Right atrium auricular region (tissue), 2 donors: ENCODE measurements at regions not wholly inside any gene's neighbourhood (a gene's known extent, or its start where the extent isn't known, plus 50 kb on each side); places are given as distances from the start of the nearest gene placed in this dataset.
A peak's percentile ranks its signal among the peaks of the same experiment; 100 is the strongest.

ENCODE experiments used
- DNase-seq: peaks from one replicate; pipeline ENCODE4 v3.0.0-alpha.2; 2019; ENCODE audit warnings: low spot score
- H3K27ac ChIP-seq, 2 donors: fragments of 200-600 bp; sonication (generic); 1 replicate in 1 of 2; 2 replicates in 1 of 2; pipeline ENCODE4 v1.5.1; 2016 to 2019
- H3K27me3 ChIP-seq, 2 donors: fragments of 200-600 bp; sonication (generic); one replicate each; pipeline versions ENCODE4 v1.5.1 to v1.6.0; 2017 to 2019
- H3K36me3 ChIP-seq: fragments of 200-600 bp; sonication (generic); one replicate; pipeline ENCODE4 v1.5.1; 2016
- H3K4me1 ChIP-seq, 2 donors: fragments of 200-600 bp; sonication (generic); one replicate each; pipeline versions ENCODE4 v1.5.1 to v1.6.0; 2017 to 2019
- H3K4me3 ChIP-seq, 2 donors: fragments of 200-600 bp; sonication (generic); 1 replicate in 1 of 2; 2 replicates in 1 of 2; pipeline ENCODE4 v1.5.1; 2017 to 2019; ENCODE audit warnings: mild to moderate bottlenecking in 1 of 2, moderate library complexity in 1 of 2
- H3K9me3 ChIP-seq, 2 donors: fragments of 200-600 bp; sonication (generic); one replicate each; pipeline ENCODE4 v1.5.1; 2019
- TF ChIP-seq, protein P1 (sequence below), 2 donors: fragments of 200-600 bp; sonication (generic); IDR thresholded peaks; one replicate each; pipeline ENCODE4 v1.5.1; 2019; ENCODE audit warnings: antibody characterized with exemption in 2 of 2

DNA sequence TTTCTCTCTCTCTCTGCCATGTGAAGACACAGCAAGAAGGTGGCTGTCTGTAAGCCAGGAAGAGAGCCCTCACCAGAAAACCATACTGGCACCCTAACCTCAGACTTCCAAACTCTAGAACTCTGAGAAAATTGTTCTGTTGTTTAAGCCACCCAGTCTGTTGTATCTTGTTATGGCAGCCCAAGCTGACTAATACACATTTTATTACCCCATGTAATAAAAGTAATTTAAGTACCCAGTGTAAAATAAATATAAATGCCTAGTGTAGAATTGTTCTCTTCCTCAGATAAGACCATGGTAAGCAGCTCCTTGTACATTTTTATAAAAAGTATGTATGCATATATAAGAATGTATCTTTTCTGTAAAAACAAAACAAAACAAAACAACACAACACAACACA is 119.7 kb downstream of the DTL start:
- no peaks in the 10 kb centered on the region for H3K9me3 ChIP-seq
- no peak overlapping the region for H3K4me3 ChIP-seq
- H3K4me1 ChIP-seq = peaks cover 0 to 9% of the 10 kb centered on the region in 2 donors
- no peak for DNase-seq
- no peaks in the 10 kb centered on the region for H3K27me3 ChIP-seq
- TF ChIP-seq, protein P1, sequence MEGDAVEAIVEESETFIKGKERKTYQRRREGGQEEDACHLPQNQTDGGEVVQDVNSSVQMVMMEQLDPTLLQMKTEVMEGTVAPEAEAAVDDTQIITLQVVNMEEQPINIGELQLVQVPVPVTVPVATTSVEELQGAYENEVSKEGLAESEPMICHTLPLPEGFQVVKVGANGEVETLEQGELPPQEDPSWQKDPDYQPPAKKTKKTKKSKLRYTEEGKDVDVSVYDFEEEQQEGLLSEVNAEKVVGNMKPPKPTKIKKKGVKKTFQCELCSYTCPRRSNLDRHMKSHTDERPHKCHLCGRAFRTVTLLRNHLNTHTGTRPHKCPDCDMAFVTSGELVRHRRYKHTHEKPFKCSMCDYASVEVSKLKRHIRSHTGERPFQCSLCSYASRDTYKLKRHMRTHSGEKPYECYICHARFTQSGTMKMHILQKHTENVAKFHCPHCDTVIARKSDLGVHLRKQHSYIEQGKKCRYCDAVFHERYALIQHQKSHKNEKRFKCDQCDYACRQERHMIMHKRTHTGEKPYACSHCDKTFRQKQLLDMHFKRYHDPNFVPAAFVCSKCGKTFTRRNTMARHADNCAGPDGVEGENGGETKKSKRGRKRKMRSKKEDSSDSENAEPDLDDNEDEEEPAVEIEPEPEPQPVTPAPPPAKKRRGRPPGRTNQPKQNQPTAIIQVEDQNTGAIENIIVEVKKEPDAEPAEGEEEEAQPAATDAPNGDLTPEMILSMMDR (IDR thresholded peaks at IDR 0.05) = no peak
- H3K27ac ChIP-seq = no peak overlapping the region
- H3K36me3 ChIP-seq = no peaks in the 10 kb centered on the region

DNA sequence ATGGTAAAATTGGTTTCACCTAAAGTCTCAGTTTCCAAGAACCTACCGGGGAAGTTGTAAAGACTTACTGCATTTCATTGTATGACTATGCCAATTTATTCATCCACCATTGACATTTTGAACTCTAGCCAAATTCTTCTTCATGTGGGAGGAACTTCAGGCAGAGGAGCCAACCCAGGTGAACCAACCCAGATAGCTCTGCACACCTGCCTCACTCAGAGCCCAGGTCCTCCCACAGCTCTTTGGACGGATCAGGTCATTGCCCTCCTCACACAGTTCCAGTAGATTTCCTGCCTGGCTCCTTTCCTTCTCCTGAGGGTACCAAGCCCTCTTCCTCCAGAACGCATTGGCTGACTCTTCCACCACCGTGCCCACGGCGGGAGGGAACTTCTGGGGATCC is 121.7 kb downstream of the DTL start:
- H3K4me3 ChIP-seq = no peak overlapping the region
- no peak overlapping the region for H3K27ac ChIP-seq
- no peaks in the 10 kb centered on the region for H3K27me3 ChIP-seq
- H3K4me1 ChIP-seq = peaks cover 0 to 19% of the 10 kb centered on the region in 2 donors
- DNase-seq = no peak
- no peaks in the 10 kb centered on the region for H3K36me3 ChIP-seq
- H3K9me3 ChIP-seq = no peaks in the 10 kb centered on the region
- TF ChIP-seq, protein P1 (IDR thresholded peaks at IDR 0.05) = no peak

DNA sequence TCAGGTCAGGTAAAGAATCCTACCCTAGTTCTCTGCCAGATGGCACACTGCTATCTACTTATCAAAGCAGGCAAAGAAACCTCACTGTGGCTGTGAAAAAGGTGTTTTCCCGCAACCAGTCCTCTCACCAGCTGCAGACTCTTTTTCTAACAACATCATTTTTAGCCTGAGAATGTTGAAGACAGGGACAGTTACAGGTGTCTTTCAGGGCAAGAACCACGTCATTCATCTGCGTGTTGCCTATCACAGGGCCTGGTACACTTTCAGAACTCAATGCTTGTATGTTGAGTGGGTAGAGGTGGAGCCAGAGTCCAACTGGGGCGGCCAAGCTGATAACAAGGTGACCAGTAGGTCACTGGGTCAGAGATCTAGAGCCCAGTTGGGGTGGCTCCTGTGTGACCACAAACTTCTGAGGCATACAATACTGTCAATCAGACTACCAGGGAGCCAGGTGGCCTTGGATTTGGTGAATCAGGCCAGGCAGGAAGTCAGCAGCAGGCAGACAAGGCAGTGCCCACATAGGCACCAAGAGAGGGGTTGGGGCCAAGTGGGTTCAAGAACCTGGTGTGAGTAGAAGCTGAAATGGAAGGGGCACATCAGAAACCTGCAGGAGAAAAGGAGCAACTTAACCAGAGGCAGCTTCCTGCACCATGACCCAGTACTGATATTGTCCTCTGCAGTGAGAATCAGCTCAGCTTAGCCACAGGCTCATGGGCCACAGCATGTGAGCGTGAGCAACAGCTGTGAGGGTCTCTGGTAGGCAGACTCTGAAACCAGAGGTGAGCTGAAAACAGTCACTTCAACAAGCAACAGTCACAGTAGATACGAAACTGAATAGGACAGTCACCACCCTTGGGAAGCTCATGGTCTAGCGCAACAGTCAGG is 123.6 kb downstream of the DTL start:
- Histone ChIP-seq H3K36me3 (no peaks in the 10 kb centered on the region), H3K9me3 (no peaks in the 10 kb centered on the region), H3K4me1 (peaks cover 0 to 26% of the 10 kb centered on the region in 2 donors), H3K27me3 (no peaks in the 10 kb centered on the region), H3K4me3 (no peak overlapping the region), H3K27ac (no peak overlapping the region)
- TF ChIP-seq, protein P1 (IDR thresholded peaks at IDR 0.05) = no peak
- DNase-seq = no peak

DNA sequence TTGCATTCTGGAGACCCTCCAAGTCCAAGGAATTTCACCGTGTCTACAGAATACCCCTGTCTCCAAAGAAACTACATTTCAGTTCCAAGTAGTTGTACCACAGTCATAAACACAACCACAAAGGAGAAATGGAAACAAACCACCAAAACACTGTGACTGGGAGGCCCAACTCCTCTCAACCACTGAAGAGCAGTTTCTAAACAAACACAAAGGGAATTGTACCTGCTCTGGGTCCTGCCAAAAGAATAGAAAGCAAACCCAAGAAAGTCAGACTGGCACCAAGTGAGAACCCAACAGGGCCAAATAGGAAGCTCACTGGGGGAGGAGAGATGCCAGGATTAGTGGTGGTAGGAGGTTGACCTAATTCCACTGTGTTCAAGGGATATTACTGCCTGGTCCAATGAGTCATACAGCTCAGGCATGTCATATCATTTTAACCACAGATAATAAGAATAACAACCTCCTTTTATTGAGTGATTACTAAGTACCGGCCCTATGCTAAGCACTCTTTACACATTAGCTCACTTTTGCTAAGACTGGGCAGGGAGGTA is 123.9 kb upstream of the PPP2R5A start:
- TF ChIP-seq, protein P1 (IDR thresholded peaks at IDR 0.05) = no peak
- Histone ChIP-seq H3K4me3 (no peak overlapping the region), H3K27ac (peak overlapping the region; percentile 24 to 55), H3K27me3 (no peaks in the 10 kb centered on the region), H3K4me1 (peaks cover 0 to 26% of the 10 kb centered on the region in 2 donors), H3K9me3 (no peaks in the 10 kb centered on the region), H3K36me3 (no peaks in the 10 kb centered on the region)
- no peak for DNase-seq

DNA sequence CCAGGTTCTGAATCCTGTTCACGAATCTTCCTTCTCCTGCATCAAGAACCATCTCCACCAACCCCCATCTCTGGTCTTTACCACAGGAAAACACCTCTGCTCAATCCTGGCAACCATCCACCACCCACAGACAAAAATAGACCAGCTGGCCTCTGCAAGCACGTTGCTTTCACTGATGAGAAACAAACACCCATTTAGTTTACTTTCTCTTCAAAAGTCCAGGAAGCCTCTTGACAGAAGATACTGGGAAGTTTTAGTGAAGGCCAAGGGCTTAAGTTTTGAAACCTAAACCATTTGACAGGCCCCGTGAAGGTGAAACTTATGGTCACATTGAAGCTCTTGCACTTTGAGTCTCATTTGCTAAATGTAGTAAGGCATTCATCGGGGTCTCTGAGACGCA is 122.6 kb upstream of the PPP2R5A start:
- Histone ChIP-seq H3K27me3 (no peaks in the 10 kb centered on the region), H3K9me3 (no peaks in the 10 kb centered on the region), H3K4me3 (no peak overlapping the region), H3K4me1 (peaks cover 0 to 36% of the 10 kb centered on the region in 2 donors), H3K27ac (peak overlapping the region; percentile 24 to 55), H3K36me3 (no peaks in the 10 kb centered on the region)
- TF ChIP-seq, protein P1 (IDR thresholded peaks at IDR 0.05) = no peak
- no peak for DNase-seq
